ENCODE measurements at regions not wholly inside any gene's neighbourhood (a gene's known extent, or its start where the extent isn't known, plus 50 kb on each side); places are given as distances from the start of the nearest gene placed in this dataset.

DNA sequence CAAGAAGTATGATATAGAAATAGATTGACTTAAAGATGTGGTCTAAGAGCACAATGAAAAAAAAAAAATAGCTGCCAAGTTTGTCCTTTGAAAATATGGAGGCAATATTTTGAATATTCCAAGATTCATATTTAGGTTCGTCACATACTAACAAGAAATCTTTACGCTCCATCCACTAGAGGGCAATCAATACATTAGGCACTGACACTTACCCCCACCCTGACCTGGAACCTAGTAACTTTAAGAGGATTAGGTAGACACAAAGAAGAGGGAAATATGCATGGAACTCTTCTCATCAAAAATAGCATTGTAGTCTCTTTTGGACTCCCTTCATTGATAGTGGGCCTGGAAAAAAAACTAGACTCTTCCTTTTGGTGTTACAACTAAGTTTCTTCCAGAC lies 1108.1 kb downstream of the PCDH19 start:
- intact Hi-C loops (cut with micrococcal nuclease), result no loop called here
- POLR2A ChIA-PET (ENCODE audit: unreplicated experiment), result no interaction called here
- BruUV-seq (replicated peaks), result no TSS peak
- H3K9me3 ChIP-seq (ENCODE audit: control insufficient read depth, insufficient read depth, low read length), result no peaks in the 10 kb centered on the region
- no peak overlapping the region for H3K4me3 ChIP-seq (ENCODE audit: insufficient read depth, low read depth, low read length)
- H3K27ac ChIP-seq (ENCODE audit: insufficient read depth, low read length), result no peak overlapping the region
- DNase-seq (no peak), ATAC-seq (ENCODE audit: low read depth) (no peak)
- H3K9me1 ChIP-seq (ENCODE audit: insufficient read depth, low read length), result no peaks in the 10 kb centered on the region
- no peak overlapping the region for H2AFZ ChIP-seq (replicated peaks; ENCODE audit: low read length, poor library complexity)
- no peak overlapping the region for H4K5ac ChIP-seq (ENCODE audit: low read depth, low read length)
- H2BK15ac ChIP-seq (ENCODE audit: low read depth, low read length), result no peak overlapping the region
- dilution Hi-C loops (cut with HindIII; ENCODE audit: low sequenced_read_pairs, unreplicated experiment), result no loop called here
- no peaks in the 10 kb centered on the region for H3K79me1 ChIP-seq (ENCODE audit: low read depth in 1 of 2, low read length in 2 of 2)
- no peaks in the 10 kb centered on the region for H3K4me1 ChIP-seq (ENCODE audit: control insufficient read depth, insufficient read depth, low read length)
- no peak overlapping the region for H2BK120ac ChIP-seq (ENCODE audit: low read depth, low read length)
- TF ChIP-seq RAD21 (IDR thresholded peaks at IDR 0.05; ENCODE audit: low read length), result no peak
- TF ChIP-seq MAFK (IDR thresholded peaks at IDR 0.05; ENCODE audit: low read depth, low read length), result no peak
- TF ChIP-seq CHD1 (IDR thresholded peaks at IDR 0.05; ENCODE audit: low read depth, low read length), result no peak
- no peak for TF ChIP-seq SMC3 (IDR thresholded peaks at IDR 0.05; ENCODE audit: low read depth, low read length)
- TF ChIP-seq, protein P1, sequence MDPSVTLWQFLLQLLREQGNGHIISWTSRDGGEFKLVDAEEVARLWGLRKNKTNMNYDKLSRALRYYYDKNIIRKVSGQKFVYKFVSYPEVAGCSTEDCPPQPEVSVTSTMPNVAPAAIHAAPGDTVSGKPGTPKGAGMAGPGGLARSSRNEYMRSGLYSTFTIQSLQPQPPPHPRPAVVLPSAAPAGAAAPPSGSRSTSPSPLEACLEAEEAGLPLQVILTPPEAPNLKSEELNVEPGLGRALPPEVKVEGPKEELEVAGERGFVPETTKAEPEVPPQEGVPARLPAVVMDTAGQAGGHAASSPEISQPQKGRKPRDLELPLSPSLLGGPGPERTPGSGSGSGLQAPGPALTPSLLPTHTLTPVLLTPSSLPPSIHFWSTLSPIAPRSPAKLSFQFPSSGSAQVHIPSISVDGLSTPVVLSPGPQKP (IDR thresholded peaks at IDR 0.05; ENCODE audit: borderline replicate concordance, low read depth, low read length), result no peak
- TF ChIP-seq MAZ (IDR thresholded peaks at IDR 0.05; ENCODE audit: borderline replicate concordance, low read depth, low read length), result no peak
- TF ChIP-seq NFE2L2 (IDR thresholded peaks at IDR 0.05; ENCODE audit: low read depth, low read length), result no peak
- TF ChIP-seq POLR2A (IDR thresholded peaks at IDR 0.05; ENCODE audit: low read depth, low read length), result no peak
- no peak for TF ChIP-seq MXI1 (IDR thresholded peaks at IDR 0.05; ENCODE audit: borderline replicate concordance, low read depth, low read length)
- TF ChIP-seq FOS (IDR thresholded peaks at IDR 0.05; ENCODE audit: low read depth, low read length), result no peak
- no peak for TF ChIP-seq RCOR1 (IDR thresholded peaks at IDR 0.05; ENCODE audit: insufficient replicate concordance, low read length)
- TF ChIP-seq, protein P2, sequence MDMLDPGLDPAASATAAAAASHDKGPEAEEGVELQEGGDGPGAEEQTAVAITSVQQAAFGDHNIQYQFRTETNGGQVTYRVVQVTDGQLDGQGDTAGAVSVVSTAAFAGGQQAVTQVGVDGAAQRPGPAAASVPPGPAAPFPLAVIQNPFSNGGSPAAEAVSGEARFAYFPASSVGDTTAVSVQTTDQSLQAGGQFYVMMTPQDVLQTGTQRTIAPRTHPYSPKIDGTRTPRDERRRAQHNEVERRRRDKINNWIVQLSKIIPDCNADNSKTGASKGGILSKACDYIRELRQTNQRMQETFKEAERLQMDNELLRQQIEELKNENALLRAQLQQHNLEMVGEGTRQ (IDR thresholded peaks at IDR 0.05; ENCODE audit: low read depth, low read length), result no peak
- no peak for TF ChIP-seq RFX5 (IDR thresholded peaks at IDR 0.05; ENCODE audit: low read depth, low read length)
- no peak overlapping the region for H3K18ac ChIP-seq (ENCODE audit: low read depth, low read length)
- no peak overlapping the region for H3K4ac ChIP-seq (ENCODE audit: low read depth, low read length)
- no peak overlapping the region for H4K8ac ChIP-seq (ENCODE audit: low read depth in 2 of 2, low read length in 2 of 2)
- no peak overlapping the region for H2AK9ac ChIP-seq (replicated peaks; ENCODE audit: low read depth, low read length, poor library complexity)
- no peak overlapping the region for H3K9ac ChIP-seq (ENCODE audit: low read depth, low read length)
- in situ Hi-C loops (cut with MboI; ENCODE audit: low sequenced_read_pairs), result no loop called here
- H2BK20ac ChIP-seq (ENCODE audit: low read depth, low read length), result no peak overlapping the region
- no peak overlapping the region for H3K23ac ChIP-seq (ENCODE audit: low read depth, low read length)
- no peaks in the 10 kb centered on the region for H3K27me3 ChIP-seq (ENCODE audit: control insufficient read depth, insufficient read depth, low read length)
- no peak overlapping the region for H2AK5ac ChIP-seq (ENCODE audit: low read depth, low read length)
- no peak overlapping the region for H3K56ac ChIP-seq (ENCODE audit: extremely low read depth, insufficient read depth, low read length)
- no peak overlapping the region for H2BK5ac ChIP-seq (ENCODE audit: low read depth, low read length, poor library complexity, severe bottlenecking)
- no peaks in the 10 kb centered on the region for H4K20me1 ChIP-seq (ENCODE audit: insufficient read depth, low read length)
- no CpG with 5 or more reads among the region's 2 CpGs for WGBS, 2 experiments (ENCODE audit: extremely low coverage in 2 of 2, insufficient read length in 1 of 2)
- CTCF ChIA-PET, result no interaction called here
- no peak overlapping the region for H3K14ac ChIP-seq (replicated peaks; ENCODE audit: low read depth, low read length)
- H3K4me2 ChIP-seq (ENCODE audit: low read depth, low read length), result no peak overlapping the region
- H3K36me3 ChIP-seq (ENCODE audit: control insufficient read depth, insufficient read depth, low read length), result no peaks in the 10 kb centered on the region
- no peak overlapping the region for H4K91ac ChIP-seq (ENCODE audit: insufficient read depth, low read depth, low read length)

All from IMR-90 (cell line).